Spinal cord (tissue), 9 donors: ENCODE measurements at regions not wholly inside any gene's neighbourhood (a gene's known extent, or its start where the extent isn't known, plus 50 kb on each side); places are given as distances from the start of the nearest gene placed in this dataset.

ENCODE experiments used
- DNase-seq, 6 donors: peaks; one replicate each; pipeline versions ENCODE4 v3.0.0 to v3.0.0-alpha.2; 2013 to 2015; ENCODE audit warnings: low spot score in 6 of 6, low read depth in 4 of 6
- H3K27ac ChIP-seq: one replicate; pipeline ENCODE4 v1.5.1; 2013; ENCODE audit warnings: low read depth, low read length, control low read depth
- H3K27me3 ChIP-seq: one replicate; pipeline ENCODE4 v1.6.1; 2013; ENCODE audit warnings: low read length; ENCODE audit not compliant: control insufficient read depth, insufficient read depth
- H3K36me3 ChIP-seq: one replicate; pipeline ENCODE4 v1.6.1; 2013; ENCODE audit warnings: low read length; ENCODE audit not compliant: control insufficient read depth, insufficient read depth
- H3K4me1 ChIP-seq: one replicate; pipeline ENCODE4 v1.6.1; 2013; ENCODE audit warnings: low read length; ENCODE audit not compliant: control insufficient read depth, insufficient read depth
- H3K4me3 ChIP-seq: one replicate; pipeline ENCODE4 v1.5.1; 2013; ENCODE audit warnings: low read depth, low read length, control low read depth
- H3K9me3 ChIP-seq: one replicate; pipeline ENCODE4 v1.6.1; 2013; ENCODE audit warnings: low read length; ENCODE audit not compliant: control insufficient read depth, insufficient read depth
- WGBS: methylation state at CpG from one replicate; pipeline ENCODE4 v1.1.5; 2013; ENCODE audit warnings: missing lambda C conversion rate; ENCODE audit not compliant: insufficient coverage; 5-methylcytosine and 5-hydroxymethylcytosine counted together
- donor health status: healthy.

GRCh38 chr18:65399091-65399490 is 351.7 kb upstream of the CDH7 start:
- H3K27me3 ChIP-seq = no peaks in the 10 kb centered on the region
- DNase-seq = no peak
- H3K4me1 ChIP-seq = no peaks in the 10 kb centered on the region
- no peaks in the 10 kb centered on the region for H3K36me3 ChIP-seq
- no peak overlapping the region for H3K27ac ChIP-seq
- no peaks in the 10 kb centered on the region for H3K9me3 ChIP-seq
- H3K4me3 ChIP-seq = no peak overlapping the region
- no CpG with 5 or more reads among the region's 1 CpG for WGBS

- Histone ChIP-seq H3K9me3 (no peaks in the 10 kb centered on the region), H3K4me1 (no peaks in the 10 kb centered on the region), H3K27me3 (no peaks in the 10 kb centered on the region), H3K27ac (no peak overlapping the region), H3K36me3 (no peaks in the 10 kb centered on the region), H3K4me3 (no peak overlapping the region)
- no CpG with 5 or more reads among the region's 4 CpGs for WGBS
- no peak for DNase-seq
Measured at GRCh38 chr18:65398347-65399075, 352.3 kb upstream of the CDH7 start.

- Histone ChIP-seq H3K36me3 (no peaks in the 10 kb centered on the region), H3K27me3 (no peaks in the 10 kb centered on the region), H3K4me3 (no peak overlapping the region), H3K27ac (no peak overlapping the region), H3K9me3 (no peaks in the 10 kb centered on the region), H3K4me1 (no peaks in the 10 kb centered on the region)
- WGBS = no CpG with 5 or more reads among the region's 3 CpGs
- DNase-seq = peak in 1 of 6 donors; percentile 60
Measured at GRCh38 chr18:65380986-65381385, 369.8 kb upstream of the CDH7 start.

GRCh38 chr18:65380571-65380970 is 370.2 kb upstream of the CDH7 start:
- Histone ChIP-seq H3K27me3 (no peaks in the 10 kb centered on the region), H3K36me3 (no peaks in the 10 kb centered on the region), H3K9me3 (no peaks in the 10 kb centered on the region), H3K4me1 (no peaks in the 10 kb centered on the region), H3K4me3 (no peak overlapping the region), H3K27ac (no peak overlapping the region)
- no peak for DNase-seq

GRCh38 chr18:65372904-65373303 is 377.9 kb upstream of the CDH7 start:
- WGBS = 53% methylated on average over 2 of the region's 3 CpGs
- no peaks in the 10 kb centered on the region for H3K27me3 ChIP-seq
- no peaks in the 10 kb centered on the region for H3K9me3 ChIP-seq
- H3K36me3 ChIP-seq = no peaks in the 10 kb centered on the region
- H3K4me1 ChIP-seq = no peaks in the 10 kb centered on the region
- no peak overlapping the region for H3K4me3 ChIP-seq
- H3K27ac ChIP-seq = no peak overlapping the region
- DNase-seq = no peak

GRCh38 chr18:65365245-65365980 is 385.4 kb upstream of the CDH7 start:
- Histone ChIP-seq H3K4me3 (no peak overlapping the region), H3K27me3 (no peaks in the 10 kb centered on the region), H3K27ac (no peak overlapping the region), H3K4me1 (no peaks in the 10 kb centered on the region), H3K9me3 (no peaks in the 10 kb centered on the region), H3K36me3 (no peaks in the 10 kb centered on the region)
- peak in 1 of 6 donors; percentile 12 for DNase-seq
- no CpG with 5 or more reads among the region's 1 CpG for WGBS

- WGBS = 83% methylated on average over 1 of the region's 4 CpGs
- no peaks in the 10 kb centered on the region for H3K9me3 ChIP-seq
- H3K36me3 ChIP-seq = no peaks in the 10 kb centered on the region
- no peak for DNase-seq
- no peaks in the 10 kb centered on the region for H3K27me3 ChIP-seq
- no peaks in the 10 kb centered on the region for H3K4me1 ChIP-seq
- no peak overlapping the region for H3K4me3 ChIP-seq
- no peak overlapping the region for H3K27ac ChIP-seq
Measured at GRCh38 chr18:65363911-65364632, 386.7 kb upstream of the CDH7 start.

GRCh38 chr18:65363011-65363410 is 387.8 kb upstream of the CDH7 start:
- DNase-seq = no peak
- no peaks in the 10 kb centered on the region for H3K36me3 ChIP-seq
- H3K9me3 ChIP-seq = no peaks in the 10 kb centered on the region
- H3K4me1 ChIP-seq = no peaks in the 10 kb centered on the region
- no peaks in the 10 kb centered on the region for H3K27me3 ChIP-seq
- H3K4me3 ChIP-seq = no peak overlapping the region
- no peak overlapping the region for H3K27ac ChIP-seq
- 75% methylated on average over 3 of the region's 3 CpGs for WGBS

- Histone ChIP-seq H3K4me1 (no peaks in the 10 kb centered on the region), H3K4me3 (no peak overlapping the region), H3K27me3 (no peaks in the 10 kb centered on the region), H3K27ac (no peak overlapping the region), H3K36me3 (no peaks in the 10 kb centered on the region), H3K9me3 (no peaks in the 10 kb centered on the region)
- DNase-seq = no peak
- WGBS = no CpG with 5 or more reads among the region's 1 CpG
Measured at GRCh38 chr18:65359479-65359878, 391.3 kb upstream of the CDH7 start.
